ENCODE measurements at regions not wholly inside any gene's neighbourhood (a gene's known extent, or its start where the extent isn't known, plus 50 kb on each side); places are given as distances from the start of the nearest gene placed in this dataset.

- no peak overlapping the region for H3K27ac ChIP-seq (ENCODE audit: low read depth, low read length)
- H3K4me1 ChIP-seq (ENCODE audit: control insufficient read depth, insufficient read depth, low read length) = no peaks in the 10 kb centered on the region
- H3K36me3 ChIP-seq (ENCODE audit: control insufficient read depth, insufficient read depth, low read length) = no peaks in the 10 kb centered on the region
- H3K4me3 Mint-ChIP-seq = no peak overlapping the region
- no peaks in the 10 kb centered on the region for H3K27me3 Mint-ChIP-seq (ENCODE audit: insufficient read depth)
- no peak overlapping the region for H3K9ac ChIP-seq (ENCODE audit: extremely low read depth, low read length, poor library complexity, severe bottlenecking)
- H3K27me3 ChIP-seq (ENCODE audit: control insufficient read depth, insufficient read depth, low read length, poor library complexity, severe bottlenecking) = no peaks in the 10 kb centered on the region
- peaks cover 10% of the 10 kb centered on the region for H3K36me3 Mint-ChIP-seq (ENCODE audit: low read depth)
- no peak for DNase-seq
- peaks cover 26% of the 10 kb centered on the region for H3K9me3 Mint-ChIP-seq
- TF ChIP-seq CTCF (conservative IDR thresholded peaks at IDR 0.05) = no peak
- H3K9me3 ChIP-seq (ENCODE audit: control insufficient read depth, low read length) = peaks cover 27% of the 10 kb centered on the region
- no peak overlapping the region for H3K4me3 ChIP-seq (ENCODE audit: low read length)
- H3K4me1 Mint-ChIP-seq = no peaks in the 10 kb centered on the region
- 100% methylated on average over 1 of the region's 2 CpGs; no CpG with 5 or more reads in 1 of the 2 experiments for WGBS, 2 experiments (ENCODE audit: insufficient coverage in 1 of 2, insufficient read length in 1 of 2)
- no peak overlapping the region for H3K27ac Mint-ChIP-seq
Observed at GRCh38 chr15:81449836-81450474, 75.9 kb upstream of the TMC3 start.

- DNase-seq = no peak
- no peak overlapping the region for H3K27ac Mint-ChIP-seq
- H3K9me3 Mint-ChIP-seq = peaks cover 22% of the 10 kb centered on the region
- H3K4me1 ChIP-seq (ENCODE audit: control insufficient read depth, insufficient read depth, low read length) = no peaks in the 10 kb centered on the region
- H3K4me3 ChIP-seq (ENCODE audit: low read length) = no peak overlapping the region
- H3K36me3 ChIP-seq (ENCODE audit: control insufficient read depth, insufficient read depth, low read length) = no peaks in the 10 kb centered on the region
- peaks cover 27% of the 10 kb centered on the region for H3K9me3 ChIP-seq (ENCODE audit: control insufficient read depth, low read length)
- no peak overlapping the region for H3K9ac ChIP-seq (ENCODE audit: extremely low read depth, low read length, poor library complexity, severe bottlenecking)
- H3K4me1 Mint-ChIP-seq = peaks cover 5% of the 10 kb centered on the region
- no peak overlapping the region for H3K4me3 Mint-ChIP-seq
- H3K27ac ChIP-seq (ENCODE audit: low read depth, low read length) = no peak overlapping the region
- 83 to 92% methylated on average over 4 to 5 of the region's 5 CpGs for WGBS, 2 experiments (ENCODE audit: insufficient coverage in 1 of 2, insufficient read length in 1 of 2)
- TF ChIP-seq CTCF (conservative IDR thresholded peaks at IDR 0.05) = no peak
- peaks cover 7% of the 10 kb centered on the region for H3K36me3 Mint-ChIP-seq (ENCODE audit: low read depth)
- no peaks in the 10 kb centered on the region for H3K27me3 ChIP-seq (ENCODE audit: control insufficient read depth, insufficient read depth, low read length, poor library complexity, severe bottlenecking)
- no peaks in the 10 kb centered on the region for H3K27me3 Mint-ChIP-seq (ENCODE audit: insufficient read depth)
Observed at GRCh38 chr15:81443040-81443820, 69.2 kb upstream of the TMC3 start.

DNA sequence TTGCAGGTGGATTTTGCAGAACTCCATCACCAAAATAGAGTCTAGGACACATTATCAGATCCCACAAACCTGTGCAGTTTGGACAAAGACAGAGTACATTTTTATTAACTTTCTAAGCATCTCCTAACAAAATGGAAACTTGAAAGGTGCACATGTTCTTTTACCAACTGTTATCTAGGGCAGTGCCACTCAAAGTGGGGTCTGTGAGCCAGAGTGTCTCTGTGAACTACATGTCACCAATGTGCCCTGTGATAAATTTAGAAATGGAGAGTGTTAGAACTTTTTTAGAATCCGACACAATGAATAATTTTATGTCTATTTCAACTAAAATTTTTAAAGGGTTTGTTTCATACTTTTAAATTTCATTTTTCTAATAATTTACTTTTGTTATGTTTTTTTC is 68.4 kb upstream of the TMC3 start:
- DNase-seq = no peak
- Mint-ChIP-seq H3K27ac (no peak overlapping the region), H3K4me1 (peaks cover 5% of the 10 kb centered on the region), H3K4me3 (no peak overlapping the region), H3K36me3 (ENCODE audit: low read depth) (peaks cover 7% of the 10 kb centered on the region), H3K27me3 (ENCODE audit: insufficient read depth) (no peaks in the 10 kb centered on the region), H3K9me3 (peaks cover 19% of the 10 kb centered on the region)
- Histone ChIP-seq H3K4me1 (ENCODE audit: control insufficient read depth, insufficient read depth, low read length) (no peaks in the 10 kb centered on the region), H3K36me3 (ENCODE audit: control insufficient read depth, insufficient read depth, low read length) (no peaks in the 10 kb centered on the region), H3K27ac (ENCODE audit: low read depth, low read length) (no peak overlapping the region), H3K9me3 (ENCODE audit: control insufficient read depth, low read length) (peaks cover 25% of the 10 kb centered on the region), H3K27me3 (ENCODE audit: control insufficient read depth, insufficient read depth, low read length, poor library complexity, severe bottlenecking) (no peaks in the 10 kb centered on the region), H3K4me3 (ENCODE audit: low read length) (no peak overlapping the region), H3K9ac (ENCODE audit: extremely low read depth, low read length, poor library complexity, severe bottlenecking) (no peak overlapping the region)
- WGBS, 2 experiments (ENCODE audit: insufficient coverage in 1 of 2, insufficient read length in 1 of 2) = no CpG with 5 or more reads among the region's 1 CpG
- TF ChIP-seq CTCF (conservative IDR thresholded peaks at IDR 0.05) = no peak

Measured in endodermal cell (in vitro differentiated cells).